SK-N-SH treated with all-trans-retinoic acid at 6 μM for 48 hours (cell line): ENCODE measurements at regions not wholly inside any gene's neighbourhood (a gene's known extent, or its start where the extent isn't known, plus 50 kb on each side); places are given as distances from the start of the nearest gene placed in this dataset.

Experiments used
- ATAC-seq: fragments of 200-7000 bp; cut with Tn5 transposase; 3 replicates; pipeline ENCODE4 v1.9.1; 2020; ENCODE audit warnings: mild to moderate bottlenecking, moderate library complexity
- ARNTL ChIP-seq: fragments of 450-650 bp; formaldehyde crosslinking; IDR thresholded peaks from 2 replicates; pipeline ENCODE4 v1.5.0; 2020; ENCODE audit warnings: low read depth, mild to moderate bottlenecking, moderate library complexity, borderline replicate concordance
- BACH2 ChIP-seq: fragments of 250-450 bp; sonication (Bioruptor Pico); IDR thresholded peaks from 2 replicates; pipeline ENCODE4 v1.9.0; 2021; ENCODE audit warnings: mild to moderate bottlenecking, borderline replicate concordance
- CREB5 ChIP-seq: fragments of 250-450 bp; sonication (Bioruptor Pico); IDR thresholded peaks from 2 replicates; pipeline ENCODE4 v1.5.1; 2020; ENCODE audit warnings: low read depth, mild to moderate bottlenecking, moderate library complexity
- CSDC2 ChIP-seq: fragments of 250-450 bp; sonication (Bioruptor Pico); IDR thresholded peaks from 2 replicates; pipeline ENCODE4 v1.5.0; 2020; ENCODE audit warnings: mild to moderate bottlenecking, moderate library complexity
- CSRNP3 ChIP-seq: fragments of 250-450 bp; sonication (Bioruptor Pico); IDR thresholded peaks from 2 replicates; pipeline ENCODE4 v1.5.1; 2021; ENCODE audit warnings: mild to moderate bottlenecking, moderate library complexity
- ESRRG ChIP-seq: fragments of 250-450 bp; sonication (Bioruptor Pico); IDR thresholded peaks from 2 replicates; pipeline ENCODE4 v1.6.1; 2021; ENCODE audit warnings: mild to moderate bottlenecking
- GLIS3 ChIP-seq: fragments of 250-450 bp; sonication (Bioruptor Pico); IDR thresholded peaks from 2 replicates; pipeline ENCODE4 v1.5.0; 2020; ENCODE audit warnings: mild to moderate bottlenecking, moderate library complexity
- ISL1 ChIP-seq: fragments of 250-450 bp; sonication (Bioruptor Pico); IDR thresholded peaks from 2 replicates; pipeline ENCODE4 v2.1.2; 2022; ENCODE audit warnings: mild to moderate bottlenecking, moderate library complexity
- OSR1 ChIP-seq: fragments of 250-450 bp; sonication (Bioruptor Pico); IDR thresholded peaks from 2 replicates; pipeline ENCODE4 v1.8.0; 2022; ENCODE audit warnings: moderate library complexity, mild to moderate bottlenecking, inconsistent platforms
- PATZ1 ChIP-seq: fragments of 250-450 bp; sonication (Bioruptor Pico); IDR thresholded peaks from 2 replicates; pipeline ENCODE4 v1.8.0; 2020; ENCODE audit warnings: mild to moderate bottlenecking, moderate library complexity, borderline replicate concordance
- RARB ChIP-seq: fragments of 250-450 bp; sonication (Bioruptor Pico); IDR thresholded peaks from 2 replicates; pipeline ENCODE4 v1.8.0; 2021; ENCODE audit warnings: mild to moderate bottlenecking, moderate library complexity
- SNAI2 ChIP-seq: fragments of 250-450 bp; sonication (Bioruptor Pico); IDR thresholded peaks from 2 replicates; pipeline ENCODE4 v1.5.0; 2020; ENCODE audit warnings: mild to moderate bottlenecking, moderate library complexity
- TCF4 ChIP-seq: fragments of 250-450 bp; sonication (Bioruptor Pico); IDR thresholded peaks from 2 replicates; pipeline ENCODE4 v1.8.0; 2021; ENCODE audit warnings: mild to moderate bottlenecking, moderate library complexity, borderline replicate concordance
- TSHZ2 ChIP-seq: fragments of 250-450 bp; sonication (Bioruptor Pico); IDR thresholded peaks from 2 replicates; pipeline ENCODE4 v1.5.0; 2020; ENCODE audit warnings: mild to moderate bottlenecking, moderate library complexity
- ZC3H10 ChIP-seq: fragments of 250-450 bp; sonication (Bioruptor Pico); IDR thresholded peaks from 2 replicates; pipeline ENCODE4 v1.5.1; 2021; ENCODE audit warnings: mild to moderate bottlenecking, moderate library complexity
- ZFP3 ChIP-seq: fragments of 250-450 bp; sonication (Bioruptor Pico); IDR thresholded peaks from 2 replicates; pipeline ENCODE4 v1.5.0; 2020; ENCODE audit warnings: mild to moderate bottlenecking, moderate library complexity
- ZNF565 ChIP-seq: fragments of 450-650 bp; formaldehyde crosslinking; conservative IDR thresholded peaks from 2 replicates; pipeline ENCODE4 v1.5.0; 2020; ENCODE audit warnings: low read depth, mild to moderate bottlenecking, moderate library complexity
- ZNF70 ChIP-seq: fragments of 450-650 bp; formaldehyde crosslinking; IDR thresholded peaks from 2 replicates; pipeline ENCODE4 v1.5.0; 2020; ENCODE audit warnings: mild to moderate bottlenecking, moderate library complexity
- ZNF8 ChIP-seq: fragments of 450-650 bp; formaldehyde crosslinking; IDR thresholded peaks from 2 replicates; pipeline ENCODE4 v1.5.0; 2020; ENCODE audit warnings: mild to moderate bottlenecking, moderate library complexity

GRCh38 chr12:31872831-31873604 is 86.2 kb upstream of the RESF1 start:
- TF ChIP-seq CREB5 (CRISPR knock-in tag) (no peak), SNAI2 (no peak), ESRRG (CRISPR knock-in tag) (no peak)
- no peak for ATAC-seq

GRCh38 chr12:31869972-31870371 is 89.2 kb upstream of the RESF1 start:
- ATAC-seq: no peak
- TF ChIP-seq BACH2 (CRISPR knock-in tag): no peak
- no peak for TF ChIP-seq ZFP3 (CRISPR knock-in tag)
- TF ChIP-seq GLIS3 (CRISPR knock-in tag): no peak
- TF ChIP-seq CSRNP3: no peak
- no peak for TF ChIP-seq CREB5 (CRISPR knock-in tag)
- no peak for TF ChIP-seq ZNF565 (CRISPR knock-in tag)
- TF ChIP-seq ZC3H10 (CRISPR knock-in tag): no peak
- TF ChIP-seq TCF4 (CRISPR knock-in tag): no peak
- TF ChIP-seq TSHZ2: no peak
- no peak for TF ChIP-seq SNAI2
- no peak for TF ChIP-seq ESRRG (CRISPR knock-in tag)
- no peak for TF ChIP-seq ISL1 (CRISPR knock-in tag)
- TF ChIP-seq ZNF8 (CRISPR knock-in tag): no peak
- no peak for TF ChIP-seq ARNTL (CRISPR knock-in tag)
- no peak for TF ChIP-seq ZNF70 (CRISPR knock-in tag)
- TF ChIP-seq PATZ1 (CRISPR knock-in tag): no peak
- TF ChIP-seq RARB: no peak
- no peak for TF ChIP-seq OSR1 (CRISPR knock-in tag)

- TF ChIP-seq ISL1 (CRISPR knock-in tag) (peak; percentile 16; the same call in 1 of the 2 replicates), ZNF8 (CRISPR knock-in tag) (no peak), CSDC2 (CRISPR knock-in tag) (no peak), TCF4 (CRISPR knock-in tag) (peak; percentile 15; the same call in 1 of the 2 replicates), CREB5 (CRISPR knock-in tag) (no peak)
- ATAC-seq: no peak
Observed at GRCh38 chr12:31868965-31869364, 90.2 kb upstream of the RESF1 start.
